ENCODE measurements at regions not wholly inside any gene's neighbourhood (a gene's known extent, or its start where the extent isn't known, plus 50 kb on each side); places are given as distances from the start of the nearest gene placed in this dataset.
"Not testable (repeated sequence)": the region's sequence is repeated elsewhere in the genome, so short reads cannot be mapped to it uniquely, and the experiment has no call there.

- H3K36me3 Mint-ChIP-seq (ENCODE audit: low read depth), result no peaks in the 10 kb centered on the region
- no peak for TF ChIP-seq CTCF (conservative IDR thresholded peaks at IDR 0.05)
- WGBS, 2 experiments (ENCODE audit: insufficient coverage in 1 of 2, insufficient read length in 1 of 2), result 30 to 61% methylated on average over 2 to 4 of the region's 4 CpGs
Measured at GRCh38 chr9:82490019-82490499, 501.5 kb downstream of the SPATA31D1 start.

GRCh38 chr9:82490821-82491220 lies 502.2 kb downstream of the SPATA31D1 start:
- not testable (repeated sequence) for H3K4me1 ChIP-seq (ENCODE audit: control insufficient read depth, insufficient read depth, low read length); H3K9me3 ChIP-seq (ENCODE audit: control insufficient read depth, low read length); H3K9me3 Mint-ChIP-seq; H3K4me3 Mint-ChIP-seq; H3K27ac ChIP-seq (ENCODE audit: low read depth, low read length); H3K27me3 Mint-ChIP-seq (ENCODE audit: insufficient read depth); H3K4me3 ChIP-seq (ENCODE audit: low read length); H3K36me3 Mint-ChIP-seq (ENCODE audit: low read depth); H3K27me3 ChIP-seq (ENCODE audit: control insufficient read depth, insufficient read depth, low read length, poor library complexity, severe bottlenecking); H3K36me3 ChIP-seq (ENCODE audit: control insufficient read depth, insufficient read depth, low read length); H3K9ac ChIP-seq (ENCODE audit: extremely low read depth, low read length, poor library complexity, severe bottlenecking); H3K27ac Mint-ChIP-seq; DNase-seq
- H3K4me1 Mint-ChIP-seq, result peaks cover 14% of the 10 kb centered on the region
- 94 to 96% methylated on average over 3 to 5 of the region's 5 CpGs for WGBS, 2 experiments (ENCODE audit: insufficient coverage in 1 of 2, insufficient read length in 1 of 2)

More at GRCh38 chr9:82490019-82490499, 501.5 kb downstream of the SPATA31D1 start:
- Mint-ChIP-seq H3K4me3 (no peak overlapping the region), H3K27ac (no peak overlapping the region), H3K27me3 (ENCODE audit: insufficient read depth) (peaks cover 7% of the 10 kb centered on the region), H3K9me3 (no peaks in the 10 kb centered on the region), H3K4me1 (peaks cover 14% of the 10 kb centered on the region)
- Histone ChIP-seq H3K27ac (ENCODE audit: low read depth, low read length) (peak overlapping the region; percentile 85), H3K4me3 (ENCODE audit: low read length) (no peak overlapping the region), H3K27me3 (ENCODE audit: control insufficient read depth, insufficient read depth, low read length, poor library complexity, severe bottlenecking) (no peaks in the 10 kb centered on the region), H3K4me1 (ENCODE audit: control insufficient read depth, insufficient read depth, low read length) (no peaks in the 10 kb centered on the region), H3K9me3 (ENCODE audit: control insufficient read depth, low read length) (no peaks in the 10 kb centered on the region), H3K36me3 (ENCODE audit: control insufficient read depth, insufficient read depth, low read length) (no peaks in the 10 kb centered on the region), H3K9ac (ENCODE audit: extremely low read depth, low read length, poor library complexity, severe bottlenecking) (no peak overlapping the region)
- peak; percentile 54 for DNase-seq

- DNase-seq, result no peak
- H3K9me3 ChIP-seq (ENCODE audit: control insufficient read depth, low read length), result peaks cover 6% of the 10 kb centered on the region
- H3K36me3 Mint-ChIP-seq (ENCODE audit: low read depth), result no peaks in the 10 kb centered on the region
- H3K4me1 ChIP-seq (ENCODE audit: control insufficient read depth, insufficient read depth, low read length), result no peaks in the 10 kb centered on the region
- no peaks in the 10 kb centered on the region for H3K9me3 Mint-ChIP-seq
- 96 to 100% methylated on average over 3 of the region's 3 CpGs for WGBS, 2 experiments (ENCODE audit: insufficient coverage in 1 of 2, insufficient read length in 1 of 2)
- H3K27ac Mint-ChIP-seq, result no peak overlapping the region
- peaks cover 2% of the 10 kb centered on the region for H3K27me3 ChIP-seq (ENCODE audit: control insufficient read depth, insufficient read depth, low read length, poor library complexity, severe bottlenecking)
- no peak for TF ChIP-seq CTCF (conservative IDR thresholded peaks at IDR 0.05)
- peaks cover 6% of the 10 kb centered on the region for H3K27me3 Mint-ChIP-seq (ENCODE audit: insufficient read depth)
- no peaks in the 10 kb centered on the region for H3K36me3 ChIP-seq (ENCODE audit: control insufficient read depth, insufficient read depth, low read length)
- no peak overlapping the region for H3K4me3 Mint-ChIP-seq
- H3K4me1 Mint-ChIP-seq, result peaks cover 14% of the 10 kb centered on the region
- no peak overlapping the region for H3K27ac ChIP-seq (ENCODE audit: low read depth, low read length)
- H3K9ac ChIP-seq (ENCODE audit: extremely low read depth, low read length, poor library complexity, severe bottlenecking), result no peak overlapping the region
- no peak overlapping the region for H3K4me3 ChIP-seq (ENCODE audit: low read length)
Measured at GRCh38 chr9:82491604-82492003, 503.0 kb downstream of the SPATA31D1 start.

- H3K9me3 Mint-ChIP-seq, result no peaks in the 10 kb centered on the region
Measured at GRCh38 chr9:82492274-82492673, 503.7 kb downstream of the SPATA31D1 start.

More at GRCh38 chr9:82492274-82492673, 503.7 kb downstream of the SPATA31D1 start:
- Histone ChIP-seq H3K27me3 (ENCODE audit: control insufficient read depth, insufficient read depth, low read length, poor library complexity, severe bottlenecking) (peaks cover 5% of the 10 kb centered on the region), H3K36me3 (ENCODE audit: control insufficient read depth, insufficient read depth, low read length) (no peaks in the 10 kb centered on the region), H3K4me3 (ENCODE audit: low read length) (no peak overlapping the region), H3K9ac (ENCODE audit: extremely low read depth, low read length, poor library complexity, severe bottlenecking) (no peak overlapping the region), H3K9me3 (ENCODE audit: control insufficient read depth, low read length) (peaks cover 9% of the 10 kb centered on the region), H3K4me1 (ENCODE audit: control insufficient read depth, insufficient read depth, low read length) (no peaks in the 10 kb centered on the region), H3K27ac (ENCODE audit: low read depth, low read length) (no peak overlapping the region)
- no peak for TF ChIP-seq CTCF (conservative IDR thresholded peaks at IDR 0.05)
- Mint-ChIP-seq H3K27me3 (ENCODE audit: insufficient read depth) (peaks cover 10% of the 10 kb centered on the region), H3K4me3 (no peak overlapping the region), H3K4me1 (peaks cover 14% of the 10 kb centered on the region), H3K36me3 (ENCODE audit: low read depth) (no peaks in the 10 kb centered on the region), H3K27ac (no peak overlapping the region)
- 87 to 100% methylated on average over 1 to 4 of the region's 4 CpGs for WGBS, 2 experiments (ENCODE audit: insufficient coverage in 1 of 2, insufficient read length in 1 of 2)
- DNase-seq, result no peak
